A673 (cell line): ENCODE measurements at regions not wholly inside any gene's neighbourhood (a gene's known extent, or its start where the extent isn't known, plus 50 kb on each side); places are given as distances from the start of the nearest gene placed in this dataset.

Experiments
- EZH2 ChIP-seq: fragments of 200-600 bp; sonication (generic); IDR thresholded peaks from 2 replicates; pipeline ENCODE4 v1.6.1; 2017; ENCODE audit warnings: borderline replicate concordance, low read depth, mild to moderate bottlenecking, mixed read lengths, antibody characterized with exemption, low read length; ENCODE audit not compliant: poor library complexity, severe bottlenecking
- TF ChIP-seq, protein P1 (sequence below): fragments of 300-800, 200-600 bp; sonication (generic); conservative IDR thresholded peaks from 2 replicates; pipeline ENCODE4 v1.5.1; 2017; ENCODE audit warnings: low read depth, mild to moderate bottlenecking, antibody characterized with exemption, low read length, moderate library complexity, mixed read lengths

DNA sequence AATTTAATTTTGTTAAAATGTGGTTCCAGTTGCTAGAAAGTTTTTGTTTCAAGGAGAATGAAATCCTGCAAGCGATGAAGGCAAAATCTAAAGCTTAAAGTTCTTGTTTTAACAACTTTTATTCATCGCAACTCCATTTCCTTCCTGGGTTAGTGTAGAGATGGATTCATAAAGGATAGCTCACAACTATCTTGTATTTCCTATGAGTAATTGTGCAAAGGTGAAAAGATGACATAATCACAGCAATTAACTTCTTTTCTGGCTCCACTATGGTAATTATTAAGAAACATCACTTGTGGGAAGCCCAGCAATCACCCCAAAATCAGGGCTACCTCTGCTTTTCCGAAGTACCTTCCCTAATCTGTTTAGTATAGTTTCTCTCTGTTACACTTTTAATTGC, 80.8 kb upstream of the SEMA6A start:
- TF ChIP-seq, protein P1, sequence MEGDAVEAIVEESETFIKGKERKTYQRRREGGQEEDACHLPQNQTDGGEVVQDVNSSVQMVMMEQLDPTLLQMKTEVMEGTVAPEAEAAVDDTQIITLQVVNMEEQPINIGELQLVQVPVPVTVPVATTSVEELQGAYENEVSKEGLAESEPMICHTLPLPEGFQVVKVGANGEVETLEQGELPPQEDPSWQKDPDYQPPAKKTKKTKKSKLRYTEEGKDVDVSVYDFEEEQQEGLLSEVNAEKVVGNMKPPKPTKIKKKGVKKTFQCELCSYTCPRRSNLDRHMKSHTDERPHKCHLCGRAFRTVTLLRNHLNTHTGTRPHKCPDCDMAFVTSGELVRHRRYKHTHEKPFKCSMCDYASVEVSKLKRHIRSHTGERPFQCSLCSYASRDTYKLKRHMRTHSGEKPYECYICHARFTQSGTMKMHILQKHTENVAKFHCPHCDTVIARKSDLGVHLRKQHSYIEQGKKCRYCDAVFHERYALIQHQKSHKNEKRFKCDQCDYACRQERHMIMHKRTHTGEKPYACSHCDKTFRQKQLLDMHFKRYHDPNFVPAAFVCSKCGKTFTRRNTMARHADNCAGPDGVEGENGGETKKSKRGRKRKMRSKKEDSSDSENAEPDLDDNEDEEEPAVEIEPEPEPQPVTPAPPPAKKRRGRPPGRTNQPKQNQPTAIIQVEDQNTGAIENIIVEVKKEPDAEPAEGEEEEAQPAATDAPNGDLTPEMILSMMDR: no peak
- TF ChIP-seq EZH2: no peak
